ENCODE measurements at regions not wholly inside any gene's neighbourhood (a gene's known extent, or its start where the extent isn't known, plus 50 kb on each side); places are given as distances from the start of the nearest gene placed in this dataset.

- TF ChIP-seq, protein P1, sequence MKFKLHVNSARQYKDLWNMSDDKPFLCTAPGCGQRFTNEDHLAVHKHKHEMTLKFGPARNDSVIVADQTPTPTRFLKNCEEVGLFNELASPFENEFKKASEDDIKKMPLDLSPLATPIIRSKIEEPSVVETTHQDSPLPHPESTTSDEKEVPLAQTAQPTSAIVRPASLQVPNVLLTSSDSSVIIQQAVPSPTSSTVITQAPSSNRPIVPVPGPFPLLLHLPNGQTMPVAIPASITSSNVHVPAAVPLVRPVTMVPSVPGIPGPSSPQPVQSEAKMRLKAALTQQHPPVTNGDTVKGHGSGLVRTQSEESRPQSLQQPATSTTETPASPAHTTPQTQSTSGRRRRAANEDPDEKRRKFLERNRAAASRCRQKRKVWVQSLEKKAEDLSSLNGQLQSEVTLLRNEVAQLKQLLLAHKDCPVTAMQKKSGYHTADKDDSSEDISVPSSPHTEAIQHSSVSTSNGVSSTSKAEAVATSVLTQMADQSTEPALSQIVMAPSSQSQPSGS (IDR thresholded peaks at IDR 0.05; ENCODE audit: low read length), result no peak
- TF ChIP-seq HDAC6 (IDR thresholded peaks at IDR 0.05; ENCODE audit: low read depth, low read length) (no peak), CBX5 (IDR thresholded peaks at IDR 0.05; ENCODE audit: low read depth, low read length) (no peak), GABPA (IDR thresholded peaks at IDR 0.05; ENCODE audit: borderline replicate concordance, insufficient read depth, low read length) (no peak), CTBP2 (IDR thresholded peaks at IDR 0.05; ENCODE audit: borderline replicate concordance, insufficient read depth, insufficient read length, low read length) (no peak)
Observed at GRCh38 chr5:35561396-35561795, 56.3 kb upstream of the SPEF2 start (continued).

All from H1 (cell line).